Left ventricle myocardium superior (tissue), 1 donor: ENCODE measurements at regions not wholly inside any gene's neighbourhood (a gene's known extent, or its start where the extent isn't known, plus 50 kb on each side); places are given as distances from the start of the nearest gene placed in this dataset.

Source experiments
- ATAC-seq: fragments of 200-7000 bp; cut with Tn5 transposase; one replicate; pipeline ENCODE4 v1.9.1; 2020; ENCODE audit warnings: mild to moderate bottlenecking, moderate library complexity
- DNase-seq: peaks from one replicate; pipeline ENCODE4 v3.0.0-alpha.2; 2020
- intact Hi-C: fragments of 100-400 bp; cut with micrococcal nuclease; formaldehyde crosslinking; loops from one replicate; pipeline ENCODE4 v1.11.0; 2022
- donor health status: DM: no; HTN: yes; CAD: no; lungs with severe emphysema.

GRCh38 chr12:66836623-66837310, 157.9 kb upstream of the GRIP1 start:
- DNase-seq (no peak), ATAC-seq (no peak)
- intact Hi-C loops = no loop called here

GRCh38 chr12:66837311-66837627, 158.4 kb upstream of the GRIP1 start:
- intact Hi-C loops = no loop called here
- DNase-seq = no peak
- ATAC-seq = no peak

DNA sequence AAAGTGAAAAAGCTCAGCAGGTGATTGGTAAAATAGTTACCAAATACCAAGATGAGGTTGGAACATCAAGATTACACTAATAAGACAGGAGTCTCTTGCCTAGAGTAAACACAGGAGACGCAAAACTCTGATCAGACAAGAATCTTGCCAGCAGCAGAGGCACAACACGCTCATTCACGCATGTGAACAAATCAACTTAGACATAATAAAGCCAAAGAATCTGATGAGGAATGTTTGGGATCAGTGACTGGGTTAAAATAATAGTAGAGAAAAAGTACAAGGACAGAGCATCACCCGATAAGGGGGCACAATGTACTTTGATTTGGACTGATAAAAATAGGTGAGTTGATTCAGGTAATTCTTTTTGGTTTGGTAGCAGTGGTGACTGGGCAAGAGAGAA, 159.5 kb upstream of the GRIP1 start:
- ATAC-seq (no peak), DNase-seq (no peak)
- intact Hi-C loops = no loop called here

DNA sequence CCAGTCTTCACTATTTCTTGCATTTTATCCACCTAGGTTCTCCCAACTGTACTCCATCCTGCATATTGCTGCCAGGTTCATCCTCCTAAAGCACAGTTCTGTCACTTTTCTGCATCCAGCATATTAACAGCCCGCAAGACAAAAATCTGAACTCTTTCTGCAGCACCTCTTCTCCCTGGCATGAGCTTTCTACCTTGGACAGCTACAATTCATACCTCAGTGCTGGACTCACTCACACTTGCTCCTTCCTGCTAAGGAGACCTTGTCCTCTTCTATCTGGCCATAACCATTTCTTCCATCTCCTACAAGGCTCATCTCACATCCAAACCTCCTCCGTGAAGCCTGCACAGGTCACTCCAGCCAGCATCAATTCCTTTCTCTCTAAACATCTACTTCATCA, 170.1 kb upstream of the GRIP1 start:
- ATAC-seq (no peak), DNase-seq (no peak)
- intact Hi-C loops = no loop called here

- no peak for ATAC-seq
- no peak for DNase-seq
- intact Hi-C loops = loop anchor here (10.0 kb wide), 1 partner anchor 796 kb away; no protein-coding TSS in a partner anchor
Measured at GRCh38 chr12:66851134-66851533, 172.3 kb upstream of the GRIP1 start.

- intact Hi-C loops = loop anchor here (10.0 kb wide), 1 partner anchor 797 kb away; no protein-coding TSS in a partner anchor
- no peak for DNase-seq
- ATAC-seq = no peak
Measured at GRCh38 chr12:66852091-66852490, 173.2 kb upstream of the GRIP1 start.

DNA sequence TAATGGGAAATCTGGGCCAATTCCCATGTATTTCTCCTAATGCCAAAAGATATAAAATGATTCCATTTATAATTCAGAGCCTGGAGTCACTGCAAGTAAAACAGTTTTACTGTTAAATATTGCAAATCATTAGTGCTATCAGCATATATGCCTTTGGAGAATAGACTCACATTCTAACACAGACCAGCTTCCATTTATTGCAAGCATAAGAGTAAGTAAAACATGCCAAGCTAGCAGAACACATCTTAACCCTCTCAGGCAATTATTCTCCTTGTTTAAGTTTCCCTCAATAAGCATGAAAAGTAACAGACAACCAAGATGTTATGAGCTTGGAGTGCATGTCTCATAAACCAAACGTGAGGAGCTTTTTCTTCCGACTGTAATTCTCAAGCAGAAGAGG, 173.9 kb upstream of the GRIP1 start:
- ATAC-seq (no peak), DNase-seq (no peak)
- intact Hi-C loops = loop anchor here (10.0 kb wide), 1 partner anchor 798 kb away; no protein-coding TSS in a partner anchor

DNA sequence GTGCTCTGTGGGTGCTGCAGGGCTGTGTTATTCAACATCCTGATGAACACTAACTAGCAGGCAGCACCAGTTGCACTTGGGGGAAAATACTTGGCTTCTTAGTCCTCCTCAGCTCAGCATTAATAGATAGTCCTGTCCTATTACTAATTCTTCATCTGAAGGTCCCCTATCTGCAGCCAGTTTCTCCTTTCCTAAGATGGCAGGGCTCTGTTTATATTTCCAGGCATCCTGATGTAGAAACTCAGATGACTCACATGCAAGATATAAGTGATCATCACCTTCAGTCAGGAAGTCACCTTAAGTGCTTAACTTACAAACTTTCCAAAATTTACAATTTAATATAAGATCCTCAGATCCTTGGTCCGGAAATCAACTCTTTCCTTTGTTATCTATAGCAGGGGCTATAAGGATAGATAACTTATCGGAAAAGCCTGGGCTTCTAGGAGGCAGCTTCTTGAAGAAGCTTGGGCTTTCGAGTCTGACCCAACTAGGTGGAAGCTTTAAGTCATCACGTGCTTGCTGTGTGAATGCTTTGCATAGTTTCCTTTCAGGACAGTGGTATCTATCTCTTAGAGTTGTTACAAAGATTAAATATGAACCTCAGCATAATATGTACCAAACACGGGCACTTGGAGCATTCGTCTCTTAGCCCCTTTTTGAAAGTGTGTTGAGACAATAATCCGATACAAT, 181.0 kb upstream of the GRIP1 start:
- intact Hi-C loops = loop anchor here (5.0 to 10.0 kb wide), 2 partner anchors 168 to 805 kb away; no protein-coding TSS in a partner anchor
- ATAC-seq = no peak

GRCh38 chr12:66860752-66861750, 182.2 kb upstream of the GRIP1 start:
- DNase-seq (peak; percentile 43), ATAC-seq (no peak)
- intact Hi-C loops = loop anchor here (5.0 kb wide), 1 partner anchor 169 kb away; no protein-coding TSS in a partner anchor

More for the DNA sequence above, 181.0 kb upstream of the GRIP1 start:
- no peak for DNase-seq

GRCh38 chr12:66862356-66862985, 183.6 kb upstream of the GRIP1 start:
- no peak for DNase-seq
- ATAC-seq = no peak
- intact Hi-C loops = loop anchor here (5.0 kb wide), 1 partner anchor 170 kb away; no protein-coding TSS in a partner anchor

DNA sequence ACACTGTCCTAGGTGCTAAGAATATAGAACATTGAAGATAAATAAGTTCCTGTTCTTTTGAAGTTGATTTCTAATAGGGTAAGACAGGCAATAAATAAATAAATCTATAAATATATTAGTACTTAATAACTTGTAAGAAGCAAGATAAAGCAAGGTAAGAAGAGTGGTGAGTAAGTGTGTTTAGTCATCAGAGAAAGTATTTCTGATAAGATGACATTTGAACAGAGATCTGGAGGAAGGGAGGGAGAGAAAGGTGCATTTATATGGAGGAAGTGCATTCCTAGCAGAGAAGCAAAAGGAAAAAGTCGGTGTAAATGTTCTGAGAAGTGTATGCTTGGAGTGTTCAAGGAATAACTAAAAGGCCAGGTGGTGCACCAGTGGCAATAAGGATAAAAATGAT, 184.4 kb upstream of the GRIP1 start:
- ATAC-seq (no peak), DNase-seq (no peak)
- intact Hi-C loops = loop anchor here (5.0 kb wide), 1 partner anchor 171 kb away; no protein-coding TSS in a partner anchor

DNA sequence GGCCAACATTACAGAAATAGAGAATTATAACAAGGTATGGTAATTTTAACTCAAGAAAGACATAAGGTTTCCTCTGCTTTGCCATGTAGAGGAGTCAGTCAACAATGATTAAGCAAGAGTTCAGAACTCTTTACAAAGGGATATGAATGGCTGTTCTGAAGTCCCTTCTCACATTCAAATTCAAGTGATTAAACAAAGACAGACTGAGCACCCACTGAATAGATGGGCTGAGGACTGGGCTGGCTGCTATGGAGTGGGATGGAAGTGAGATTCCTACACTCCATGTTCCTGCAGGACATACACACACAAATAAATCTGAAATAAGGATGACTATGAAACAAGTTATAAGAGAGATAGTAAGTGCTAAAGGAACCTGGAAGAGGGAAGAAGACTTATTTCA, 199.0 kb upstream of the GRIP1 start:
- intact Hi-C loops = no loop called here

GRCh38 chr12:66879409-66879808, 200.5 kb upstream of the GRIP1 start:
- DNase-seq (no peak), ATAC-seq (no peak)
- intact Hi-C loops = no loop called here

More for the DNA sequence above, 199.0 kb upstream of the GRIP1 start:
- DNase-seq = no peak
- no peak for ATAC-seq

GRCh38 chr12:66881386-66881785, 202.5 kb upstream of the GRIP1 start:
- ATAC-seq (no peak), DNase-seq (no peak)
- intact Hi-C loops = no loop called here

- intact Hi-C loops = no loop called here
- no peak for ATAC-seq
- DNase-seq = no peak
Measured at GRCh38 chr12:66884091-66884490, 205.2 kb upstream of the GRIP1 start.

DNA sequence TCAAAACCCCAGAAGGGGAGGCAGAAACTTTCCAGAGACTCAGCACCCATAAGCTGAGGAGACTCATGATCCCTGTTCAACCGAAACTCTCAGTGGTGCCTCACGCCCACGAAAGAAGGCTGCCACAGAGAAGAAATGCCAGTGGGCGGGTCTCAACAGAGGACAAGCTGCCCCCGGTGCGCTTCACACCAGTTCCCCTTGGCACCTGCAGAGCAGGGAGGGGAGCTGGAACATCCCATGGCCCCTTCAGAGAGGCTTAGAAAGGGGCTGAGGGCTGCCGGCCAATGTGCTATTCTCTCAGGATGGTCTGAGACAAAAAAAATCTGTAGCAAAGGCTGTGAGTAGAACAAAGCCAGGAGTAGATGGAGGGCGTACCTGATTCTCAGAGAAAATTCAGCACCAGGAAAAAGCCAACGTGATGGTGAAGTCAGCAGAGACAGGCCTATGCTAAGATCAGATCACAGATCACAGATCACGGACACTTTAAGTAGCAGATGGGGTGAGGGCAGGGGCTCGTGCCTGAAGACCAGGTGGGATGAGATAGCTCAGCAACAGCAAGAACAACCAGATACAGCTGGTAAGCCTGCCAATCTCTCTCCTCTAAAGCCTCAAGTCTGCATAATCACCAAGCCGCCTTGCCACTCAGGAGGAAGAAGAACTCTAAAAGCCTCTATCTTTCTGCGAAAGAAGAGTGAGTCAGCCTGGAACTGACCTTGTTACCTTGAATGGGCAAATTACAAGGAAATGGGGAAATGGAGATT, 206.4 kb upstream of the GRIP1 start:
- DNase-seq (no peak), ATAC-seq (no peak)
- intact Hi-C loops = no loop called here

- intact Hi-C loops = no loop called here
- ATAC-seq = no peak
- no peak for DNase-seq
Measured at GRCh38 chr12:66896797-66897196, 217.9 kb upstream of the GRIP1 start.

DNA sequence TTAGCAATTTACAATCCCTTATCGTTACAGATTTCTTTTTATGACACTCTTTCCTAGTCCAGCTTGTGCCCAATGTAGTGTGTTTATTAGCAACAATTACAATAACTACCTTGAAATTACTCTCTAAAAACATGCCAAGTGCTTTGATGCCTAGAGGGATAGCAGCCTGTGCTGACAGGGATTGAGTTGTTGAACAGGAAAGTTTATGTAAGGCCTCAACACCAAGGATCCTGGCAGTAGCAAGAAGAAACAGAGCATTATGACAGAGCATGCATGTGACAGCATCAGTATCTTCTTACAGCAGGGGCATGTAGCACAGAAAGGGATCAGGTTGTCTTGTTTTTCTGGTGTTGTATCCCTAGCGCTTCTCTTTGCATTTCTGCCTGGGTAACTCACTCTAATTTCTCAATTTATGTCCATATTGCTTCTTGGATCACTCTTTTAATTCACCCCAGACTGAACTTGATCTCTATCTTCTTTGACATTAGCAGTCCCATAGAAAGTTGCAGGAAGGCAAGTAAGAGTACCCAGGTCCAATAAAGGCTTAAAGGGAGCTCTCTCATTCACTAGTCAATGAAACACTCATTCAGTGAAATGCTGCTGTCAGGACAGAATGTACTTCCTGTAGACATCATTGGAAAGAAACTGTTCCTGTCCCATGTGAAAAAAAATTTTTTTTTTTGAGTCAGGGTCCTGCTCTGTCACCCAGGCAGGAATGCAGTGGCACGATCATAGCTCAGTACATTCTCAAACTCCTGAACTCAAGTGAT, 220.0 kb upstream of the GRIP1 start:
- no peak for ATAC-seq
- DNase-seq = no peak
- intact Hi-C loops = no loop called here
